CD4-positive, CD25-positive, alpha-beta regulatory T cell (primary cell): ENCODE measurements at regions not wholly inside any gene's neighbourhood (a gene's known extent, or its start where the extent isn't known, plus 50 kb on each side); places are given as distances from the start of the nearest gene placed in this dataset.
"Not testable (repeated sequence)": the region's sequence is repeated elsewhere in the genome, so short reads cannot be mapped to it uniquely, and the experiment has no call there.

Experiments used
- ATAC-seq, 2 donors: fragments of 150-1000 bp; cut with Tn5 transposase; one replicate each; pipeline ENCODE4 v1.10.0; 2021; ENCODE audit warnings: low read depth in 2 of 2, moderate number of reproducible peaks in 2 of 2, moderate library complexity in 1 of 2
- DNase-seq, 3 donors: peaks; one replicate each; pipeline versions ENCODE4 v3.0.0 to v3.0.0-alpha.2; 2012 to 2022; ENCODE audit warnings: mixed read lengths in 1 of 3
- H3K27ac ChIP-seq: one replicate; pipeline ENCODE4 v1.7.0; 2013; ENCODE audit warnings: mild to moderate bottlenecking, low read length; ENCODE audit not compliant: insufficient read depth, poor library complexity, severe bottlenecking
- H3K27me3 ChIP-seq: one replicate; pipeline ENCODE4 v1.7.0; 2013; ENCODE audit warnings: low read length; ENCODE audit not compliant: control insufficient read depth, insufficient read depth
- H3K36me3 ChIP-seq: one replicate; pipeline ENCODE4 v1.7.0; 2013; ENCODE audit warnings: mild to moderate bottlenecking, low read length, moderate library complexity; ENCODE audit not compliant: control insufficient read depth, insufficient read depth
- H3K4me1 ChIP-seq: 2 replicates; pipeline ENCODE4 v1.7.0; 2013; ENCODE audit warnings: mild to moderate bottlenecking, low read length; ENCODE audit not compliant: insufficient read depth, control insufficient read depth, poor library complexity, severe bottlenecking
- H3K4me3 ChIP-seq: one replicate; pipeline ENCODE4 v1.7.0; 2013; ENCODE audit warnings: low read depth, mild to moderate bottlenecking, low read length, moderate library complexity
- H3K9me3 ChIP-seq, 2 experiments: 1 replicate in 1 of 2; 2 replicates in 1 of 2; pipeline ENCODE4 v1.7.0; 2013; ENCODE audit warnings: low read length in 2 of 2, mild to moderate bottlenecking in 1 of 2, moderate library complexity in 1 of 2; ENCODE audit not compliant: control insufficient read depth in 2 of 2
- H3K27ac Mint-ChIP-seq, 3 donors: one replicate each; pipeline ENCODE4 v1.8.0; 2020 to 2022; ENCODE audit warnings: mild to moderate bottlenecking in 3 of 3, mixed read lengths in 3 of 3, moderate library complexity in 2 of 3
- H3K27me3 Mint-ChIP-seq: one replicate; pipeline ENCODE4 v1.8.0; 2022; ENCODE audit warnings: mild to moderate bottlenecking, mixed read lengths
- H3K36me3 Mint-ChIP-seq: one replicate; pipeline ENCODE4 v1.8.0; 2020; ENCODE audit warnings: mixed read lengths
- H3K4me1 Mint-ChIP-seq, 4 donors: one replicate each; pipeline ENCODE4 v1.8.0; 2020 to 2022; ENCODE audit warnings: mixed read lengths in 4 of 4, mild to moderate bottlenecking in 1 of 4
- H3K4me3 Mint-ChIP-seq, 4 donors: one replicate each; pipeline ENCODE4 v1.8.0; 2020 to 2022; ENCODE audit warnings: mild to moderate bottlenecking in 4 of 4, mixed read lengths in 4 of 4, moderate library complexity in 3 of 4
- H3K9me3 Mint-ChIP-seq, 7 donors: one replicate each; pipeline ENCODE4 v1.8.0; 2020 to 2022; ENCODE audit warnings: mixed read lengths in 7 of 7, mild to moderate bottlenecking in 3 of 7, moderate library complexity in 2 of 7

DNA sequence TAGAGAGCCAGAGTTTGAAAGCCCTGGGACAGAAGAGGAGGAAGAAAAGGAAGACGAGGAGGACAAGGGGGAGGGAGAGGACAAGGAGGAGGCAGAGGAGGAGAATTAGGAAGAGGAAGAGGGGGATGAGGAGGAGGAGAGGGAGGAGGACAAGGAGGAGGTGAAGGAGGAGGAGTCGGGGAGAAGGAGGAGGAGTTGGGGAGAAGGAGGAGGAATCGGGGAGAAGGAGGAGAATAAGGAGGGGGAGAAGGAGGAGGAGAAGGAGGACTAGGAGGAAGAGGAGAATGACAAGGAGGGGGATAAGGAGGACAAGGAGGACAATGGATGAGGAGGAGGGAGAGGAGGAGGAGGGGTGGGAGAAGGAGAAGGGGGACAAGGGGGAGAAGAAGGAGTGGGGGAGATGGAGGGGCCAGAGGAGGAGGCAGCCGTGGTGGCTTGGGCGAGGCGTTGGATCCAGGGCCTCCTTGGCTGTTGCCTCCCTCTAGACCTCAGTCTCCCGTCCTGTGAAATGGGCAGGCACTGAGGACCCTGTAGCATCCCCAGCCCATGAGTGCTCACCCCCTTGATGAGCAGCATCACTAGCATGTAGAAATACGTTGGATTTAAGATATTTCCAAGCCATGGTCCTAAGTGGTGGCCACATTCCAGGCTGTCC lies 179.6 kb downstream of the LMLN start:
- H3K9me3 Mint-ChIP-seq, H3K27me3 ChIP-seq, ATAC-seq, DNase-seq, H3K4me3 Mint-ChIP-seq, H3K27ac ChIP-seq, H3K4me1 Mint-ChIP-seq, H3K27ac Mint-ChIP-seq, H3K36me3 ChIP-seq, H3K9me3 ChIP-seq, H3K27me3 Mint-ChIP-seq, H3K4me3 ChIP-seq, H3K36me3 Mint-ChIP-seq, H3K4me1 ChIP-seq: not testable (repeated sequence)

DNA sequence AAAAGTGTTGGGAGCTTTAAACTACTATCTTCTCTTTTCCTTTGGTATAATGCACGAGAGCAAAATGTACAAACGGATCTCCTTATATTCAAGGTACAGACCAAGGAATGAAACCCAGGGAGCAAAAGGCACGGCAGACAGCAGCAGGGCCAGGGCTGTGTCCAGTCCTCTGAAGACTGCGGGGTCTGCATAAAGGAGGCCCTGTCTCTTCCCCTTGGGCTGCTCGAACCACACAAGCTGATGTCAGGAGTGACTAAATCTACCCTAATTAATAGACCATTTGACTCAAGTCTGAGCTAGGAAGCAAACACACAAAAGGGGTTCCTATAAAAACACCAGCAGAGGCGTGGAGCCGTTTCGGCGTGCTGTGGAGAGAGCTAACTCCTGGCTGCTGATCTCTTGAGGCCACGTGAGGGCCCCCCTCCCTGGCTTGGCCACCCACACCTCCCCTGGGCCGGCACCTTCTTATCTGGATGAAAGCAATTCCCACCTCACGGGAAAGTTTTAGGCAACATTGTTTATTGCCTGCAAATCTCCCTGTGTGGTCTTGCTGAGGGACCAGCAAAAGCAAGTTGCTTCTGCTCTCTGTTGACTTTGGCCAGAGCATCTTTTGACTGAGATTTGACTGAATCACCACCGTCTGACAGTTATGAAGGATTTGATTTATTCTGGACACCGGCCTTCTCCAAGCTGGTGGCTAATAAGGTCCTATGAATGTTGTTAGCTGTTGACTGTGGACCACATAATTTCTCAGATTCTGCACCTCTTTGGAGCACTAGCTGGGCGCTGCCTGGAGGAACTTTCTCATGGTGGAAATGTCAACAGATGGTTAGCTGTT lies 183.5 kb downstream of the LMLN start:
- DNase-seq, H3K4me3 Mint-ChIP-seq, H3K4me3 ChIP-seq, H3K9me3 ChIP-seq, H3K9me3 Mint-ChIP-seq, H3K27ac ChIP-seq, ATAC-seq, H3K27me3 ChIP-seq, H3K27ac Mint-ChIP-seq, H3K4me1 ChIP-seq, H3K36me3 ChIP-seq, H3K4me1 Mint-ChIP-seq, H3K36me3 Mint-ChIP-seq, H3K27me3 Mint-ChIP-seq: not testable (repeated sequence)

GRCh38 chr3:198145231-198145784 lies 185.3 kb downstream of the LMLN start:
- H3K4me1 ChIP-seq, H3K4me3 ChIP-seq, H3K9me3 Mint-ChIP-seq, ATAC-seq, H3K27ac Mint-ChIP-seq, H3K4me3 Mint-ChIP-seq, DNase-seq, H3K36me3 ChIP-seq, H3K27me3 Mint-ChIP-seq, H3K4me1 Mint-ChIP-seq, H3K9me3 ChIP-seq, H3K36me3 Mint-ChIP-seq, H3K27me3 ChIP-seq, H3K27ac ChIP-seq: not testable (repeated sequence)

DNA sequence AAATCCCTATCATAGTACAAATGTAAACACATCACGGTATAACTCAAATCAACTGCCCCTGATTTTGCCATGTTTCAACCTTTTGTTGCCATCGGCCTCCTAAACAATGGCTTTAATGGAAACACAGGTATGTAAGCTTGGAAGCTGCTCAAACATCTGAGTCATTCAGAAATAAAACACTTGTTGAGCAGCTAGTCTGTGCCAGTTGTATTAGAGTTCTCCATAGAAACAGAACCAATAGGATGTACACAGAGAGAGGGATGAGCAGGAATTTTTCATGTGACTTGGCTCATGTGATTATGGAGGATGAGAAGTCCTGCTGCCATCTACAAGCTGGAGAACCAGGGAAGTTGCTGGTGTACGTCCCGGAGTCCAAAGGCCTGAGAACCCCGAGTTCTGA lies 186.1 kb downstream of the LMLN start:
- not testable (repeated sequence) for H3K4me1 Mint-ChIP-seq, H3K36me3 ChIP-seq, H3K27ac ChIP-seq, H3K4me3 ChIP-seq, H3K36me3 Mint-ChIP-seq, ATAC-seq, H3K27ac Mint-ChIP-seq, H3K27me3 Mint-ChIP-seq, H3K9me3 ChIP-seq, H3K4me1 ChIP-seq, H3K4me3 Mint-ChIP-seq, H3K9me3 Mint-ChIP-seq, DNase-seq, H3K27me3 ChIP-seq

DNA sequence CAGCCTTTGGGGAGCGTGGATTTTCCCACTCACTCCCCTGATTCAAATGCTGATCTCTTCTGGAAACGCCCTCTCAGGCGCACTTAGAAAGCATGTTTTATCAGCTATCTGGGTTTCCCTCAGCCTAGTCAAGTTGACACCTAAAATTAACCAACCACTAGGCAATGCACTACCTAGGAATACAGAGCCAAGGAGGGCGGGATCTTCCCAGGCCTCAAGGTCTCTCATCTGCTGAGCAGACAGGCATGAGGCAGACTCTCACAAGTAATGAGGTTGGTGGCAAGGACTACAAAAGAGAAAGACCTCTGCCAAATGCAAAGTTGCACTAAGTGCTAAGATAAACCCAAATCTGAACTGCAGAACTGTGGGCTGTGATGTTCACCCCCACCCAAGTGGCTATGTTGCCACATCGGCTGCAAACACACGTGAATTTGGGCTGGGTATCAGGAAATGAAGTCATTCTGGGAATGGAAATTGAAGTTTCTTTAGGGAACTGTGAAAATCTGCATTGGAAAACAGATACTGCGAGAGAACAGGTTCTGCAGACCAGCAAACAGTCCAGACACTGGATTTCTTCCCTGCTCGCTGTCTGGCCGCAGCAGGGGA lies 186.6 kb downstream of the LMLN start:
- not testable (repeated sequence) for H3K36me3 Mint-ChIP-seq, H3K36me3 ChIP-seq, DNase-seq, H3K4me3 ChIP-seq, H3K27me3 ChIP-seq, H3K27ac Mint-ChIP-seq, H3K4me1 ChIP-seq, H3K4me3 Mint-ChIP-seq, H3K27ac ChIP-seq, H3K27me3 Mint-ChIP-seq, ATAC-seq, H3K4me1 Mint-ChIP-seq, H3K9me3 Mint-ChIP-seq, H3K9me3 ChIP-seq

DNA sequence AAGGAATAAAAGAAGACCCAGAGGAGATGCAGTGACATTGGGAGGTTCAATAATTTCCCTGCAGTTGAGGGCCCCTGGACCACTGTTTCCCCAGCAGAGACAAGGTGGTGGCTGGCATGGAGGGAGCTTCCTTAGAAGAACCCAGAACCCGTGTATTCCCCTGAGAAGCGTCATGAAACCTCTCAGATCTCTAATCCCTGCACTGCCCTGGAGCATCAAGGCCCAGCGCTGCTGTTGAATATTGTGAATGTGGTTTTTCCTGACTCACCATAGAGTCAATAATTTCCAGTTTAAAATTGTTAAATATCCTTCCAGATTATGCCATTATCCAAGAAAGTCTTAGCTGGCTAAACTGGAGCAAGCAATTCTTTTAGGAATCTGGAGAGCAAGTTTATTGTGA lies 187.2 kb downstream of the LMLN start:
- not testable (repeated sequence) for H3K27me3 Mint-ChIP-seq, H3K36me3 Mint-ChIP-seq, ATAC-seq, H3K4me1 Mint-ChIP-seq, H3K4me3 Mint-ChIP-seq, H3K9me3 Mint-ChIP-seq, H3K9me3 ChIP-seq, H3K27ac ChIP-seq, H3K27ac Mint-ChIP-seq, H3K27me3 ChIP-seq, H3K4me1 ChIP-seq, H3K4me3 ChIP-seq, DNase-seq, H3K36me3 ChIP-seq

- H3K4me3 Mint-ChIP-seq, H3K36me3 Mint-ChIP-seq, H3K27ac ChIP-seq, H3K36me3 ChIP-seq, DNase-seq, H3K9me3 ChIP-seq, ATAC-seq, H3K4me1 Mint-ChIP-seq, H3K4me3 ChIP-seq, H3K4me1 ChIP-seq, H3K9me3 Mint-ChIP-seq, H3K27me3 Mint-ChIP-seq, H3K27ac Mint-ChIP-seq, H3K27me3 ChIP-seq: not testable (repeated sequence)
Measured at GRCh38 chr3:198147993-198148392, 188.0 kb downstream of the LMLN start.

DNA sequence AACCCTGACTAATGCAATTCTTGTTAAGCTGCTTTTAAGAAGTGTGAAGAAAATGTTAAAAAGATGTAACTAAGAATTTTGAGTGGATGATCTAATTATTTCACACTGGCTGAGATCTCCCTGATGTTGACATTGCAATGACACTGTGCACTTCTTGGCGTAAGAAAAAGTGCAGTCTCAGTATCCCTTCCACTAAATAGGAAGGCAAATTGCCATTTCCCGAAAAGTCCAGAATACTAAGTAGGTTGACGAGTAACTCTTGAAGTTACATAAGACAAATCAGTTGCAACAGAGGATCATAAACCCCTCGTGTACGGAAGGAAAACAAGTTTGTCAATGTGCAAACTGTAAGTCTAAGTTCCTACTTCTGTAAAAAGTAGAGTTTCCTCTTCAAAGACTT lies 189.9 kb downstream of the LMLN start:
- ATAC-seq, H3K27me3 ChIP-seq, H3K36me3 Mint-ChIP-seq, H3K4me3 ChIP-seq, H3K36me3 ChIP-seq, H3K4me3 Mint-ChIP-seq, H3K27ac ChIP-seq, H3K4me1 Mint-ChIP-seq, H3K27ac Mint-ChIP-seq, H3K4me1 ChIP-seq, DNase-seq, H3K27me3 Mint-ChIP-seq, H3K9me3 ChIP-seq, H3K9me3 Mint-ChIP-seq: not testable (repeated sequence)
